HT1080 (cell line): ENCODE measurements at regions not wholly inside any gene's neighbourhood (a gene's known extent, or its start where the extent isn't known, plus 50 kb on each side); places are given as distances from the start of the nearest gene placed in this dataset.

Source experiments
- DNase-seq: peaks from one replicate; pipeline ENCODE4 v3.0.0-alpha.2; 2015; ENCODE audit warnings: low read depth

GRCh38 chr4:24476282-24476681, 108.1 kb downstream of the DHX15 start:
- DNase-seq, result no peak

GRCh38 chr4:24475756-24476155, 108.6 kb downstream of the DHX15 start:
- DNase-seq, result no peak

GRCh38 chr4:24473309-24473721, 111.0 kb downstream of the DHX15 start:
- peak; percentile 57 for DNase-seq

- peak; percentile 88 for DNase-seq
Measured at GRCh38 chr4:24472514-24473308, 111.6 kb downstream of the DHX15 start.

GRCh38 chr4:24472161-24472510, 112.2 kb downstream of the DHX15 start:
- no peak for DNase-seq

GRCh38 chr4:24471486-24472160, 112.7 kb downstream of the DHX15 start:
- DNase-seq, result no peak

GRCh38 chr4:24470666-24471485, 113.5 kb downstream of the DHX15 start:
- peak; percentile 25 for DNase-seq

GRCh38 chr4:24468071-24468470, 116.3 kb downstream of the DHX15 start:
- no peak for DNase-seq

GRCh38 chr4:24464566-24464965, 119.8 kb downstream of the DHX15 start:
- no peak for DNase-seq

- no peak for DNase-seq
Measured at GRCh38 chr4:24456431-24456830, 127.9 kb downstream of the DHX15 start.

- DNase-seq, result no peak
Measured at GRCh38 chr4:24453951-24454350, 130.4 kb downstream of the DHX15 start.

- DNase-seq, result no peak
Measured at GRCh38 chr4:24451870-24452269, 132.5 kb downstream of the DHX15 start.

- peak; percentile 15 for DNase-seq
Measured at GRCh38 chr4:24443200-24443599, 141.2 kb downstream of the DHX15 start.

GRCh38 chr4:24440765-24441164, 143.6 kb downstream of the DHX15 start:
- no peak for DNase-seq

- no peak for DNase-seq
Measured at GRCh38 chr4:24434241-24434640, 150.1 kb downstream of the DHX15 start.

GRCh38 chr4:24433515-24434214, 150.7 kb downstream of the DHX15 start:
- DNase-seq, result no peak

GRCh38 chr4:24428850-24429249, 155.5 kb downstream of the DHX15 start:
- no peak for DNase-seq

- DNase-seq, result no peak
Measured at GRCh38 chr4:24426557-24426956, 157.8 kb downstream of the DHX15 start.

GRCh38 chr4:24425863-24426262, 158.5 kb downstream of the DHX15 start:
- DNase-seq, result no peak

- no peak for DNase-seq
Measured at GRCh38 chr4:24423670-24424069, 160.7 kb downstream of the DHX15 start.

- DNase-seq, result no peak
Measured at GRCh38 chr4:24422644-24423043, 161.7 kb downstream of the DHX15 start.
